Suprapubic skin (tissue), 4 donors: ENCODE measurements at regions not wholly inside any gene's neighbourhood (a gene's known extent, or its start where the extent isn't known, plus 50 kb on each side); places are given as distances from the start of the nearest gene placed in this dataset.

ENCODE experiments used
- DNase-seq, 2 donors: peaks; one replicate each; pipeline ENCODE4 v3.0.0-alpha.2; 2019; ENCODE audit warnings: low spot score in 2 of 2
- H3K27ac ChIP-seq: fragments of 200-600 bp; sonication (generic); one replicate; pipeline ENCODE4 v1.5.1; 2019
- H3K27me3 ChIP-seq: fragments of 200-600 bp; sonication (generic); one replicate; pipeline ENCODE4 v1.5.1; 2019
- H3K36me3 ChIP-seq: fragments of 200-600 bp; sonication (generic); one replicate; pipeline ENCODE4 v1.5.1; 2019
- H3K4me1 ChIP-seq: fragments of 200-600 bp; sonication (generic); one replicate; pipeline ENCODE4 v1.5.1; 2019
- H3K4me3 ChIP-seq: fragments of 200-600 bp; sonication (generic); one replicate; pipeline ENCODE4 v1.5.1; 2019; ENCODE audit warnings: mild to moderate bottlenecking
- H3K9me3 ChIP-seq: fragments of 200-600 bp; sonication (generic); one replicate; pipeline ENCODE4 v1.5.1; 2019
- EP300 ChIP-seq: sonication (generic); formaldehyde crosslinking; IDR thresholded peaks from one replicate; pipeline ENCODE4 v1.6.1; 2017; ENCODE audit warnings: antibody characterized with exemption
- POLR2A ChIP-seq, 2 donors: fragments of 450-650 bp; IDR thresholded peaks; one replicate each; pipeline ENCODE4 v1.6.1; 2017; ENCODE audit warnings: antibody characterized with exemption in 2 of 2, mild to moderate bottlenecking in 2 of 2, moderate library complexity in 2 of 2
- POLR2AphosphoS5 ChIP-seq, 3 donors: sonication (generic); formaldehyde crosslinking; IDR thresholded peaks; one replicate each; pipeline ENCODE4 v1.6.1; 2017; ENCODE audit warnings: antibody characterized with exemption in 3 of 3
- WGBS: methylation state at CpG from one replicate; pipeline ENCODE4 v1.1.5; 2018; 5-methylcytosine and 5-hydroxymethylcytosine counted together
- TF ChIP-seq, protein P1 (sequence below), 2 donors: fragments of 200-600 bp in 1 of 2; fragments of 450-650 bp in 1 of 2; sonication (generic) in 1 of 2; IDR thresholded peaks; one replicate each; pipeline ENCODE4 v1.5.1; 2016 to 2019; ENCODE audit warnings: antibody characterized with exemption in 2 of 2, mild to moderate bottlenecking in 1 of 2, moderate library complexity in 1 of 2

DNA sequence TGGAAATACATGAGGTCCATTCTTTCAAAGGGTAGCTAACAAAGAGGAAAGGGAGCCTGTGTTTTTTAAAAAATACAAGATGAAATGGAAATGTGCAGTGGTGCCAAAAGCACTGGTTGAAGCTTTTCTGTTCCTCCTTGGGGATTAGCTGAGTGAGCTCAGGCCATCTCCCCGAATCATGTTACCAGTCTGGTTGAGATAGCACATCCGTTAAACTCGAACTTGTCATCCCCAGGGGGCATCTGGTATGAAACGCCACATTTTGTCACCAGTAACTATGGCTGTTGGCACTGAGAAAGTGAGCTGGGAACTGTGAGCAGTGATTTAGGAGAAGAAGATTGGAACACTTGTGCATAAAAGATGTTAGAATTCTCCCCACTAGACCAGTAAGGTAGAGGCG lies 196.2 kb downstream of the SAMD5 start:
- Histone ChIP-seq H3K27me3 (no peaks in the 10 kb centered on the region), H3K9me3 (no peaks in the 10 kb centered on the region), H3K4me1 (no peaks in the 10 kb centered on the region), H3K36me3 (no peaks in the 10 kb centered on the region), H3K27ac (no peak overlapping the region), H3K4me3 (no peak overlapping the region)
- DNase-seq, result no peak
- no peak for TF ChIP-seq POLR2AphosphoS5 (IDR thresholded peaks at IDR 0.05)
- TF ChIP-seq POLR2A (IDR thresholded peaks at IDR 0.05), result no peak
- TF ChIP-seq EP300, result no peak
- TF ChIP-seq, protein P1, sequence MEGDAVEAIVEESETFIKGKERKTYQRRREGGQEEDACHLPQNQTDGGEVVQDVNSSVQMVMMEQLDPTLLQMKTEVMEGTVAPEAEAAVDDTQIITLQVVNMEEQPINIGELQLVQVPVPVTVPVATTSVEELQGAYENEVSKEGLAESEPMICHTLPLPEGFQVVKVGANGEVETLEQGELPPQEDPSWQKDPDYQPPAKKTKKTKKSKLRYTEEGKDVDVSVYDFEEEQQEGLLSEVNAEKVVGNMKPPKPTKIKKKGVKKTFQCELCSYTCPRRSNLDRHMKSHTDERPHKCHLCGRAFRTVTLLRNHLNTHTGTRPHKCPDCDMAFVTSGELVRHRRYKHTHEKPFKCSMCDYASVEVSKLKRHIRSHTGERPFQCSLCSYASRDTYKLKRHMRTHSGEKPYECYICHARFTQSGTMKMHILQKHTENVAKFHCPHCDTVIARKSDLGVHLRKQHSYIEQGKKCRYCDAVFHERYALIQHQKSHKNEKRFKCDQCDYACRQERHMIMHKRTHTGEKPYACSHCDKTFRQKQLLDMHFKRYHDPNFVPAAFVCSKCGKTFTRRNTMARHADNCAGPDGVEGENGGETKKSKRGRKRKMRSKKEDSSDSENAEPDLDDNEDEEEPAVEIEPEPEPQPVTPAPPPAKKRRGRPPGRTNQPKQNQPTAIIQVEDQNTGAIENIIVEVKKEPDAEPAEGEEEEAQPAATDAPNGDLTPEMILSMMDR (IDR thresholded peaks at IDR 0.05), result no peak
- 75% methylated on average over 5 of the region's 5 CpGs for WGBS

DNA sequence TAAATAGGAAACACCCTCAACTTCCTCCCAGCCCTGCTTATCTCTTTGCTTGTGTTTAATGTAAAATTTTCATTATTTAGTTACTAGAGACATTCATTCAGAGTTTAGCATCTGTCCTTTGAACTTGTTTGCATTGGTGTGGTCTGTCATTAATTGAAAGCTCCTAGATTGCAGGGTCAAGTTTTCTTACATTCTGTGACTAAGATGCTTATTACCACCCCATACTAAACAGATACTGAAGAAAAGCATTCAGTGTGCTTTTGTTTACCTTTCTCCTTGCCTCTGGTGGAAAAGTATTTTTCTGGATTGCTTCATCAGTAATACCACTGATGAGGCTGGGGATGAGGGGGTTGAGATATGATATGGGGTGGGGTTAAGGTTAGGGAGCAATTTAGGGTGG lies 199.0 kb downstream of the SAMD5 start:
- H3K27me3 ChIP-seq, result no peaks in the 10 kb centered on the region

DNA sequence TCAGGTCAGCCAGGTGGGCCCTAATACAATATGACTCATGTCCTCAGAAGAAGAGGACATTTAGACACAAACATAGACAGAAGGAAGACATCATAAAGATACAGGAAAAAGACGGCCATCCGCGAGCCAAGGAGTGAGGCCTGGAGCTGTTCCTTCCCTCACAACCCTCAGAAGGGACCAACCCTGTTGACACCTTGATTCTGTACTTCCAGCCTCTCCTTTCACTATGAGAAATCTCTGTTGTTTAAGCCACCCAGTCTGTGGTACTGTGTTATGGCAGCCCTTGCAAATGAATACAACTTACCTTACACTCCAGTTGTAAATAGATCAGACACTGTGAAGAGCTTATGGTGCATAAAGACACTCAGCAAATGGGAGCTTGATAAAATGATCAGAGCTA lies 199.7 kb downstream of the SAMD5 start:
- TF ChIP-seq POLR2A (IDR thresholded peaks at IDR 0.05), result no peak
- no peak overlapping the region for H3K27ac ChIP-seq
- no peaks in the 10 kb centered on the region for H3K9me3 ChIP-seq
- H3K4me3 ChIP-seq, result no peak overlapping the region
- no peaks in the 10 kb centered on the region for H3K4me1 ChIP-seq
- H3K36me3 ChIP-seq, result no peaks in the 10 kb centered on the region
- WGBS, result 96% methylated on average over 3 of the region's 3 CpGs
- no peaks in the 10 kb centered on the region for H3K27me3 ChIP-seq
- no peak for DNase-seq

More for the DNA sequence above, 199.0 kb downstream of the SAMD5 start:
- Histone ChIP-seq H3K27ac (no peak overlapping the region), H3K4me1 (no peaks in the 10 kb centered on the region), H3K4me3 (no peak overlapping the region), H3K9me3 (no peaks in the 10 kb centered on the region), H3K36me3 (no peaks in the 10 kb centered on the region)
- DNase-seq, result no peak
- no peak for TF ChIP-seq EP300
- no peak for TF ChIP-seq POLR2A (IDR thresholded peaks at IDR 0.05)
- TF ChIP-seq POLR2AphosphoS5 (IDR thresholded peaks at IDR 0.05), result no peak
- TF ChIP-seq, protein P1 (IDR thresholded peaks at IDR 0.05), result no peak

DNA sequence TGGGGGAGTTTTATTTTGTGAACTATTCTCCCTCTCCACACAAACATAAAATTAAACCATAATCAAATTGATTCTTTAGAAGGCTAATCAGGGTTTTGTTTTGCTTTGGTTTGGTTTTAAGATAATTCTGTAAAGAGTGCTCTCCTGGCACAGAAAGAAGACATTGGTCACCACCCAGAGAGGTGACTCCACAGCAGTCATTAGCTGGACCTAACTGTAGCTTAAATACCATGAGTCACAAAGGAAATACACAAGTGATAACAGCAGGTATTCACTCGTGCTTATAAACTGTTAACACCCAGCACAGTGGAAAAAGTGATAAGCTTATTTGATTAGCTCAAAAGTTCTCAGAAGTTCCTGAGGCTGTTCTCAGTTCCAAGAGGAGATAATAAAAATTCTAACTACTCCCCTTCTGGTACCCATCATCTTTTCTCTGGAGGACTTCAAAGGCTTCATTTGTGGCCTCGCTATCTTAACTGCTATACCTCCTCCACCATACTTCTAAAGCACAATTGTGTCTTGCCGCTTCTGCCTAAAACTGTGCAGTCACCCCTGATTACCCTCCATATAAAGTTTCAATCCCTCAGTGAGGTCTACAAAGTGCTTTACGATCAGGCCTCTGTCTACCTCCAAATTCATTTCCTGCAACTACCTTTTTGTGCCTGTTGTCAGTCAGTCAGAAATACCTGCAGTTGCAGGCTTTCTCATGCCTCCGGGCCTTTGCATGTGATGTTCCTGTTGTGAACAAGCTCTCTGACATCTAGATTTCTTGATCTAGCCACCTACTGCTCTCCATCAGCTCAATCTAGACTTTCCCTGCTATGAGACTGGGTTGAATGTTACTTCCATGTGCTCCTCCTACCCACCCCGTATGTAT lies 201.1 kb downstream of the SAMD5 start:
- H3K27me3 ChIP-seq, result no peaks in the 10 kb centered on the region
- TF ChIP-seq, protein P1 (IDR thresholded peaks at IDR 0.05), result no peak
- TF ChIP-seq POLR2A (IDR thresholded peaks at IDR 0.05), result no peak
- no peak for TF ChIP-seq EP300
- TF ChIP-seq POLR2AphosphoS5 (IDR thresholded peaks at IDR 0.05), result no peak
- H3K36me3 ChIP-seq, result no peaks in the 10 kb centered on the region
- no peak overlapping the region for H3K27ac ChIP-seq
- no peak overlapping the region for H3K4me3 ChIP-seq
- H3K9me3 ChIP-seq, result no peaks in the 10 kb centered on the region
- 79% methylated on average over 6 of the region's 6 CpGs for WGBS
- H3K4me1 ChIP-seq, result no peaks in the 10 kb centered on the region
- DNase-seq, result no peak

DNA sequence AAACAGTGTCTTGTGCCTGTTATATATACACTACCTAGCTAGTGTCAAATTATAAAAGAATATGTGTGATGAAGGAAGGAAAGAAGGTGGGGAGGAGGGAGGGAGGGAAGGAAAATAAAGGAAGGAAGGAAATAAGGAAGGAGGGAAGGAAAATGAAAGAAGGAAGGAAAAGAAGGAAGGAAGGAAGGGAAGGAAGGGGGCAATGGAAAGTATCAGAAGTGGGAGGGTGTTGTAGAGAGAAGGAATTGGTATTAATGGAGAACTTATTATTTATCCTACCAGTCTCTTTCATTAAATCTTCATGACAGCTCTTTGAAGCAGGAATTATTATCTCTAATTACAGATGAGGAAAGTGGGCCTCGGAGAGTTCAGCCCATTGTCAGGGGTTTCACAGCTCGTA lies 202.4 kb downstream of the SAMD5 start:
- H3K9me3 ChIP-seq, result no peaks in the 10 kb centered on the region
- no peak for DNase-seq
- no peak overlapping the region for H3K4me3 ChIP-seq
- WGBS, result 89% methylated on average over 2 of the region's 2 CpGs
- no peaks in the 10 kb centered on the region for H3K36me3 ChIP-seq
- no peaks in the 10 kb centered on the region for H3K4me1 ChIP-seq
- no peak overlapping the region for H3K27ac ChIP-seq
- H3K27me3 ChIP-seq, result no peaks in the 10 kb centered on the region
- TF ChIP-seq EP300 (no peak), POLR2AphosphoS5 (IDR thresholded peaks at IDR 0.05) (no peak), POLR2A (IDR thresholded peaks at IDR 0.05) (no peak)
- TF ChIP-seq, protein P1 (IDR thresholded peaks at IDR 0.05), result no peak
